ENCODE measurements at regions not wholly inside any gene's neighbourhood (a gene's known extent, or its start where the extent isn't known, plus 50 kb on each side); places are given as distances from the start of the nearest gene placed in this dataset.

DNA sequence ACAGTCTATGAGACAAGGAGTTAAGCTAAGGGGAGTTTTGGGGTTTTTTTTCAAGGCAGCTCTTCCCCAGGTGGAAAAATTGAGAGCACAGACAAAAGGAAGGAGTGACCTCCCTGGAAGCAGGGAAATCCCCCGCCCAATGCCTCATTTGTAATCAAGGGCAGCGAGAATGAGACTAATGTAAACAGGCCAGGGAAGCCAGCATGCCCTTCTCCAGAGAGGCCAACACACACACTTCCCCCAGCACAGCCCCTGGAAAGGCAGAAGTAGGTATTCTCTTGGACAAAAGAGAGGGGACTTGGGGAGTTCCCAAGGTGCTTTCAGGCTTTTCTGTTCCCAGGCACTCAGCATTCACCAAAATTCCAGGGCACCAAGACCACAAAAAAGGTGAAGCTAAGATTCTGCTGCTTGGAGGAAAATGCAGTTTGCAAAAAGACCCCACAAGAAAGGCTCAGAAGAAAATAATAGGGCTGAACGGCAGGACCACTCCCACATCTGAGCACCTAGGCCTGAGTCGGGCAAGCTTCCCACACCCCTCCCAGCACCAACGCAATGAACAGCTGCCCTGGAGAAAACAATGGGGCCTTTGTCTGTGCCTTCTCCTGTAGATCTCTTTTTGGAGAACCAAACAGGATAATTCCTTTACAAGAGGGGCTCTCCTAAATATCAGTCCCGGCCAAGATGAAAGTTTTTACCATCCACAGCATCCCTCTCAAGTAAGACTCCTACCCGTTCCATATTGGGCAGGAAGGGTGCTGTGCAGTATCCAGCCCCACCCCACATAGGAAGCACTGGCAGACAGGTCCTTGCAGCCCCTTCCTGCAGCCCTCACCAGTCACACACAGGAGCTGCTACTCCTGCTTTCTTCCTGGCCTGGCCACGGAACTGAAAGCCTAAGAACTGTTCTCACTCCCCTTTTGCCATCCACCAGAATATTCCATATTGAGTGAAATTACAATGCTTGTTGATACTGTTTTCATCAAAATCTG lies 70.7 kb upstream of the AKIP1 start:
- peak; percentile 23 for DNase-seq (ENCODE audit: extremely low read depth, low read depth)
- TF ChIP-seq, protein P1, sequence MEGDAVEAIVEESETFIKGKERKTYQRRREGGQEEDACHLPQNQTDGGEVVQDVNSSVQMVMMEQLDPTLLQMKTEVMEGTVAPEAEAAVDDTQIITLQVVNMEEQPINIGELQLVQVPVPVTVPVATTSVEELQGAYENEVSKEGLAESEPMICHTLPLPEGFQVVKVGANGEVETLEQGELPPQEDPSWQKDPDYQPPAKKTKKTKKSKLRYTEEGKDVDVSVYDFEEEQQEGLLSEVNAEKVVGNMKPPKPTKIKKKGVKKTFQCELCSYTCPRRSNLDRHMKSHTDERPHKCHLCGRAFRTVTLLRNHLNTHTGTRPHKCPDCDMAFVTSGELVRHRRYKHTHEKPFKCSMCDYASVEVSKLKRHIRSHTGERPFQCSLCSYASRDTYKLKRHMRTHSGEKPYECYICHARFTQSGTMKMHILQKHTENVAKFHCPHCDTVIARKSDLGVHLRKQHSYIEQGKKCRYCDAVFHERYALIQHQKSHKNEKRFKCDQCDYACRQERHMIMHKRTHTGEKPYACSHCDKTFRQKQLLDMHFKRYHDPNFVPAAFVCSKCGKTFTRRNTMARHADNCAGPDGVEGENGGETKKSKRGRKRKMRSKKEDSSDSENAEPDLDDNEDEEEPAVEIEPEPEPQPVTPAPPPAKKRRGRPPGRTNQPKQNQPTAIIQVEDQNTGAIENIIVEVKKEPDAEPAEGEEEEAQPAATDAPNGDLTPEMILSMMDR (IDR thresholded peaks at IDR 0.05; ENCODE audit: low read depth, low read length) = no peak

DNA sequence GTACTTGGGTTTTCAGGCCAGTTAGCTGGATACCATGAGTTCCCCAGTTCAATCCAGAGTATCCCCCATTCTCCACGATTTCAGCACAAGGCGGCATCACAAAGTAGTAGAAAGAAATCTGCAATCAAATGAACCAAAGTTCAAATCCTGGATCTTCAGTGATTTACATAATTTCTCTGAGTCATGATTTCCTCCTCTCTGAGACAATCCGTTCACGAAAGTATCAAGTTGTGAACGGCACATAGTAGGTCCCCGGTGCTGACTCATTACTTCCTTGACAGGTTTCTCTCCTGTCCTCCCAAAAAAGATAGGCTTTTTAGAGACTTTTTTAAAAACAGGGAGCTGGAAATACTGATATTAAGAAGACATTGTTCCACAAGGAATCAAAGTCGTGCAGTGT lies 69.1 kb upstream of the AKIP1 start:
- TF ChIP-seq, protein P1 (IDR thresholded peaks at IDR 0.05; ENCODE audit: low read depth, low read length) = no peak
- DNase-seq (ENCODE audit: extremely low read depth, low read depth) = no peak

DNA sequence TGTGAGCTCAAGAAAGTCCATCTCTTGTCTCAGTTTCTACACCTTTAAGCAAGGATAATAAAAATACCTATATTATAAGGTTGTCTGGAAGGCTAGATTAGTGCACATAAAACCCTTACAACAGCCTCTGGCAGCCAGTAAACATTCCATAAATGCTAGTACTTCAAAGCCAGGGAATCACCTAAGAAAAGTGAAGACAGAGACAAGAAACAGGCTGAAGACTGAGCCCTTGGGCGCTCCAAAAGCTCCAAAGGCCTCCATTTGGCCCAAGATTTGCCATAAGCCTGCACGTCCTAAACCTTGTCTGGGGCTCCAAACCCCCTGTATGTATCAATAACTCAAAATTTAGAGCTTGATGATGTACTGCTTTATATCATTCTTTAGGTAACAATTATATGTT lies 52.2 kb upstream of the AKIP1 start:
- TF ChIP-seq, protein P1 (IDR thresholded peaks at IDR 0.05; ENCODE audit: low read depth, low read length) = no peak
- DNase-seq (ENCODE audit: extremely low read depth, low read depth) = no peak

Data from AG09319 (cell line).